H9 (cell line): ENCODE measurements at regions not wholly inside any gene's neighbourhood (a gene's known extent, or its start where the extent isn't known, plus 50 kb on each side); places are given as distances from the start of the nearest gene placed in this dataset.

Experiments
- DNase-seq: peaks from one replicate; pipeline ENCODE4 v3.0.0-alpha.2; 2017
- H2AFZ ChIP-seq: one replicate; pipeline ENCODE4 v1.6.1; 2013; ENCODE audit warnings: mild to moderate bottlenecking, low read length, control low read depth, moderate library complexity
- H2AK5ac ChIP-seq: 2 replicates; pipeline ENCODE4 v1.6.1; 2013; ENCODE audit warnings: low read length, control low read depth, mixed read lengths; ENCODE audit not compliant: insufficient read length
- H2BK120ac ChIP-seq: one replicate; pipeline ENCODE4 v1.6.1; 2013; ENCODE audit warnings: low read depth, mild to moderate bottlenecking, low read length, control low read depth, inconsistent platforms; ENCODE audit not compliant: poor library complexity, severe bottlenecking
- H2BK12ac ChIP-seq: 2 replicates; pipeline ENCODE4 v1.6.1; 2013; ENCODE audit warnings: low read length, control low read depth, mixed read lengths, low read depth; ENCODE audit not compliant: insufficient read length
- H2BK15ac ChIP-seq: 2 replicates; pipeline ENCODE4 v1.6.1; 2013; ENCODE audit warnings: low read depth, low read length, control low read depth
- H2BK20ac ChIP-seq: one replicate; pipeline ENCODE4 v1.6.1; 2013; ENCODE audit warnings: low read depth, mild to moderate bottlenecking, low read length, control low read depth, inconsistent platforms; ENCODE audit not compliant: poor library complexity, severe bottlenecking
- H2BK5ac ChIP-seq: 2 replicates; pipeline ENCODE4 v1.6.1; 2013; ENCODE audit warnings: low read length, control low read depth, mixed read lengths; ENCODE audit not compliant: insufficient read length
- H3K14ac ChIP-seq: 2 replicates; pipeline ENCODE4 v1.6.1; 2013; ENCODE audit warnings: low read length, control low read depth; ENCODE audit not compliant: insufficient read depth
- H3K18ac ChIP-seq: 2 replicates; pipeline ENCODE4 v1.6.1; 2013; ENCODE audit warnings: low read depth, mild to moderate bottlenecking, mixed read lengths, low read length, control low read depth; ENCODE audit not compliant: insufficient read length
- H3K23ac ChIP-seq: 2 replicates; pipeline ENCODE4 v1.6.1; 2013; ENCODE audit warnings: low read length, control low read depth, mixed read lengths, low read depth; ENCODE audit not compliant: insufficient read length
- H3K23me2 ChIP-seq: 2 replicates; pipeline ENCODE4 v1.6.1; 2013; ENCODE audit warnings: low read depth, mild to moderate bottlenecking, mixed read lengths, low read length, control low read depth; ENCODE audit not compliant: insufficient read length, poor library complexity, severe bottlenecking
- H3K27ac ChIP-seq: 2 replicates; pipeline ENCODE4 v1.5.1; 2013; ENCODE audit warnings: low read length, control low read depth, mixed read lengths, low read depth; ENCODE audit not compliant: insufficient read length
- H3K27me3 ChIP-seq: 2 replicates; pipeline ENCODE4 v1.6.1; 2013; ENCODE audit warnings: low read length, control low read depth, inconsistent platforms; ENCODE audit not compliant: insufficient read depth
- H3K4ac ChIP-seq: 2 replicates; pipeline ENCODE4 v1.6.1; 2013; ENCODE audit warnings: low read depth, mild to moderate bottlenecking, control low read depth, inconsistent platforms, low read length, moderate library complexity
- H3K4me1 ChIP-seq: 2 replicates; pipeline ENCODE4 v1.6.1; 2013; ENCODE audit warnings: low read length, control low read depth, inconsistent platforms; ENCODE audit not compliant: insufficient read depth
- H3K4me2 ChIP-seq: 2 replicates; pipeline ENCODE4 v1.6.1; 2013; ENCODE audit warnings: low read length, control low read depth, mixed read lengths; ENCODE audit not compliant: insufficient read length, insufficient read depth
- H3K56ac ChIP-seq: 2 replicates; pipeline ENCODE4 v1.6.1; 2013; ENCODE audit warnings: low read depth, mild to moderate bottlenecking, mixed read lengths, low read length, control low read depth; ENCODE audit not compliant: insufficient read length
- H3K79me1 ChIP-seq: 2 replicates; pipeline ENCODE4 v1.6.1; 2013; ENCODE audit warnings: low read depth, mild to moderate bottlenecking, moderate library complexity, low read length, control low read depth, inconsistent platforms; ENCODE audit not compliant: insufficient read depth, poor library complexity, severe bottlenecking
- H3K79me2 ChIP-seq: 2 replicates; pipeline ENCODE4 v1.6.1; 2013; ENCODE audit warnings: low read length, control low read depth, inconsistent platforms; ENCODE audit not compliant: insufficient read depth
- H3K9ac ChIP-seq: 2 replicates; pipeline ENCODE4 v1.6.1; 2013; ENCODE audit warnings: low read length, control low read depth, mixed read lengths; ENCODE audit not compliant: insufficient read length; ENCODE audit errors: extremely low read depth
- H3K9me3 ChIP-seq: one replicate; pipeline ENCODE4 v1.6.1; 2013; ENCODE audit warnings: low read depth, low read length, inconsistent platforms; ENCODE audit not compliant: control insufficient read depth
- H3T11ph ChIP-seq: one replicate; pipeline ENCODE4 v1.6.1; 2013; ENCODE audit warnings: mild to moderate bottlenecking, low read length, control low read depth, inconsistent platforms
- H4K20me1 ChIP-seq: one replicate; pipeline ENCODE4 v1.6.1; 2013; ENCODE audit not compliant: control insufficient read depth, insufficient read length, insufficient read depth
- H4K5ac ChIP-seq: 2 replicates; pipeline ENCODE4 v1.6.1; 2013; ENCODE audit warnings: low read depth, mild to moderate bottlenecking, mixed read lengths, low read length, control low read depth; ENCODE audit not compliant: insufficient read length
- H4K8ac ChIP-seq: replicated peaks from 2 replicates; pipeline ENCODE4 v1.6.1; 2013; ENCODE audit warnings: low read length, control low read depth, mixed read lengths, low read depth; ENCODE audit not compliant: insufficient read length
- H4K91ac ChIP-seq: 2 replicates; pipeline ENCODE4 v1.6.1; 2013; ENCODE audit warnings: low read depth, mild to moderate bottlenecking, moderate library complexity, mixed read lengths, low read length, control low read depth; ENCODE audit not compliant: insufficient read length
- H3K27ac Mint-ChIP-seq, 3 experiments: 2 replicates in 2 of 3; 3 replicates in 1 of 3; pipeline ENCODE4 v1.8.0; 2020 to 2021; ENCODE audit warnings: mixed read lengths in 3 of 3, mild to moderate bottlenecking in 1 of 3, moderate library complexity in 1 of 3
- H3K27me3 Mint-ChIP-seq: 2 replicates; pipeline ENCODE4 v1.8.0; 2021; ENCODE audit warnings: low read depth, mild to moderate bottlenecking, moderate library complexity, mixed read lengths
- H3K36me3 Mint-ChIP-seq, 3 experiments: 2 replicates in 2 of 3; 3 replicates in 1 of 3; pipeline ENCODE4 v1.8.0; 2020 to 2021; ENCODE audit warnings: low read depth in 3 of 3, mixed read lengths in 3 of 3; ENCODE audit not compliant: insufficient read depth in 1 of 3
- H3K4me1 Mint-ChIP-seq, 2 experiments: 2 replicates each; pipeline ENCODE4 v1.8.0; 2020; ENCODE audit warnings: mixed read lengths in 2 of 2
- H3K4me3 Mint-ChIP-seq, 2 experiments: 2 replicates in 1 of 2; 3 replicates in 1 of 2; pipeline ENCODE4 v1.8.0; 2020 to 2021; ENCODE audit warnings: mild to moderate bottlenecking in 2 of 2, mixed read lengths in 2 of 2, moderate library complexity in 1 of 2
- H3K9me3 Mint-ChIP-seq, 2 experiments: 2 replicates in 1 of 2; 3 replicates in 1 of 2; pipeline ENCODE4 v1.8.0; 2020; ENCODE audit warnings: mild to moderate bottlenecking in 2 of 2, mixed read lengths in 2 of 2, moderate library complexity in 1 of 2
- CTCF ChIP-seq: fragments of 200-600 bp; sonication (generic); conservative IDR thresholded peaks from 3 replicates; pipeline ENCODE4 v1.8.0; 2021; ENCODE audit warnings: antibody characterized with exemption, mild to moderate bottlenecking
- WGBS: extraction: QIAGEN DNeasy Blood & Tissue Kit; methylation state at CpG from one replicate; pipeline ENCODE4 v1.1.7; 2013; ENCODE audit warnings: missing lambda C conversion rate, low lambda C conversion rate, mixed read lengths; ENCODE audit not compliant: insufficient read length; ENCODE audit errors: extremely low coverage; 5-methylcytosine and 5-hydroxymethylcytosine counted together

GRCh38 chr2:183215917-183216316 is 91.7 kb downstream of the NUP35 start:
- H3K18ac ChIP-seq = no peak overlapping the region
- no peak for DNase-seq
- Mint-ChIP-seq H3K27ac (no peak overlapping the region), H3K27me3 (no peaks in the 10 kb centered on the region), H3K4me1 (no peaks in the 10 kb centered on the region), H3K4me3 (no peak overlapping the region), H3K9me3 (no peaks in the 10 kb centered on the region), H3K36me3 (no peaks in the 10 kb centered on the region)
- no peak overlapping the region for H3K23ac ChIP-seq
- H3K9ac ChIP-seq = no peak overlapping the region
- WGBS = no CpG with 5 or more reads among the region's 1 CpG
- no peak overlapping the region for H3K27ac ChIP-seq
- H3K14ac ChIP-seq = no peak overlapping the region
- no peak overlapping the region for H2BK5ac ChIP-seq
- no peak overlapping the region for H3T11ph ChIP-seq
- no peak overlapping the region for H2BK12ac ChIP-seq
- no peaks in the 10 kb centered on the region for H3K9me3 ChIP-seq
- no peaks in the 10 kb centered on the region for H3K79me1 ChIP-seq
- TF ChIP-seq CTCF = no peak
- no peaks in the 10 kb centered on the region for H4K20me1 ChIP-seq
- no peak overlapping the region for H4K5ac ChIP-seq
- no peaks in the 10 kb centered on the region for H3K79me2 ChIP-seq
- no peak overlapping the region for H3K4ac ChIP-seq
- H2BK120ac ChIP-seq = no peak overlapping the region
- no peak overlapping the region for H3K4me2 ChIP-seq
- H3K27me3 ChIP-seq = no peaks in the 10 kb centered on the region
- no peak overlapping the region for H3K56ac ChIP-seq
- H4K8ac ChIP-seq = no peak overlapping the region
- no peak overlapping the region for H4K91ac ChIP-seq
- no peaks in the 10 kb centered on the region for H3K4me1 ChIP-seq
- no peak overlapping the region for H2BK20ac ChIP-seq
- H2AFZ ChIP-seq = no peak overlapping the region
- no peak overlapping the region for H2BK15ac ChIP-seq
- no peaks in the 10 kb centered on the region for H3K23me2 ChIP-seq
- no peak overlapping the region for H2AK5ac ChIP-seq
